WTC11 (cell line): ENCODE measurements at regions not wholly inside any gene's neighbourhood (a gene's known extent, or its start where the extent isn't known, plus 50 kb on each side); places are given as distances from the start of the nearest gene placed in this dataset.

Experiments used
- ATAC-seq: fragments of 200-7000 bp; cut with Tn5 transposase; 2 replicates; pipeline ENCODE4 v1.10.0; 2021; ENCODE audit warnings: mild to moderate bottlenecking, moderate library complexity
- CTCF ChIA-PET: fragments of 300-600 bp; sonication (Branson Sonifier 250); formaldehyde crosslinking; loops from one replicate; lab custom pipeline; 2021; ENCODE audit warnings: antibody characterized with exemption; lab: Charles Lee
- POLR2A ChIA-PET: fragments of 350-600 bp; sonication (Branson Sonifier 250); formaldehyde crosslinking; loops from one replicate; lab custom pipeline; 2021; ENCODE audit warnings: antibody characterized with exemption; lab: Charles Lee
- DNase-seq: peaks from one replicate; pipeline ENCODE4 v3.0.0; 2021; ENCODE audit warnings: low spot score
- H3K27ac Mint-ChIP-seq: 2 replicates; pipeline ENCODE4 v1.8.0; 2021; ENCODE audit warnings: mixed read lengths
- H3K27me3 Mint-ChIP-seq: 2 replicates; pipeline ENCODE4 v1.8.0; 2021; ENCODE audit warnings: low read depth, mild to moderate bottlenecking, moderate library complexity, mixed read lengths
- H3K36me3 Mint-ChIP-seq: 2 replicates; pipeline ENCODE4 v1.8.0; 2021; ENCODE audit warnings: mixed read lengths
- H3K4me1 Mint-ChIP-seq: 2 replicates; pipeline ENCODE4 v1.8.0; 2022; ENCODE audit warnings: mixed read lengths
- H3K4me3 Mint-ChIP-seq: 2 replicates; pipeline ENCODE4 v1.8.0; 2021; ENCODE audit warnings: mild to moderate bottlenecking, moderate library complexity, mixed read lengths
- H3K9me3 Mint-ChIP-seq: 2 replicates; pipeline ENCODE4 v1.8.0; 2021; ENCODE audit warnings: mixed read lengths
- ETV6 ChIP-seq: sonication (generic); formaldehyde crosslinking; IDR thresholded peaks from 2 replicates; pipeline ENCODE4 v1.8.1; 2022; ENCODE audit warnings: mild to moderate bottlenecking, missing genetic modification reagents
- GABPB1 ChIP-seq: sonication (generic); formaldehyde crosslinking; IDR thresholded peaks from 2 replicates; pipeline ENCODE4 v1.8.1; 2023; ENCODE audit warnings: mild to moderate bottlenecking, missing genetic modification reagents
- GTF2I ChIP-seq: fragments of 250-450 bp; sonication (Bioruptor Pico); conservative IDR thresholded peaks from 2 replicates; pipeline ENCODE4 v1.4.0; 2021; ENCODE audit warnings: mild to moderate bottlenecking
- IRF2 ChIP-seq: sonication (generic); formaldehyde crosslinking; IDR thresholded peaks from 2 replicates; pipeline ENCODE4 v1.8.0; 2022; ENCODE audit warnings: low read depth, missing genetic modification reagents, borderline replicate concordance
- JAZF1 ChIP-seq: fragments of 250-450 bp; sonication (Bioruptor Pico); IDR thresholded peaks from 2 replicates; pipeline ENCODE4 v1.9.0; 2021; ENCODE audit warnings: moderate library complexity, mild to moderate bottlenecking, inconsistent platforms
- NR1H2 ChIP-seq: sonication (generic); formaldehyde crosslinking; IDR thresholded peaks from 2 replicates; pipeline ENCODE4 v1.9.0; 2021; ENCODE audit warnings: mild to moderate bottlenecking, moderate library complexity, missing genetic modification reagents
- NR3C1 ChIP-seq: sonication (generic); formaldehyde crosslinking; conservative IDR thresholded peaks from 2 replicates; pipeline ENCODE4 v1.8.1; 2023; ENCODE audit warnings: low read depth, mild to moderate bottlenecking, missing genetic modification reagents
- RELA ChIP-seq: sonication (generic); formaldehyde crosslinking; IDR thresholded peaks from 2 replicates; pipeline ENCODE4 v1.8.1; 2022; ENCODE audit warnings: missing genetic modification reagents, mild to moderate bottlenecking, borderline replicate concordance
- RORB ChIP-seq: fragments of 250-450 bp; sonication (Bioruptor Pico); IDR thresholded peaks from 2 replicates; pipeline ENCODE4 v1.9.0; 2021; ENCODE audit warnings: mild to moderate bottlenecking
- ZNF121 ChIP-seq: sonication (generic); formaldehyde crosslinking; IDR thresholded peaks from 2 replicates; pipeline ENCODE4 v1.8.0; 2023; ENCODE audit warnings: missing genetic modification reagents
- ZNF423 ChIP-seq: fragments of 250-450 bp; sonication (Bioruptor Pico); IDR thresholded peaks from 2 replicates; pipeline ENCODE4 v2.1.2; 2022; ENCODE audit warnings: mild to moderate bottlenecking, moderate library complexity
- TF ChIP-seq, protein P1 (sequence below): fragments of 200-600 bp; IDR thresholded peaks from 2 replicates; pipeline ENCODE4 v1.8.0; 2022; ENCODE audit warnings: antibody characterized with exemption
- TF ChIP-seq, protein P2 (sequence below): fragments of 250-450 bp; sonication (Bioruptor Pico); IDR thresholded peaks from 2 replicates; pipeline ENCODE4 v1.9.0; 2021; ENCODE audit warnings: moderate library complexity, mild to moderate bottlenecking, inconsistent platforms, borderline replicate concordance
- TF ChIP-seq, protein P3 (sequence below): fragments of 250-450 bp; sonication (Bioruptor Pico); conservative IDR thresholded peaks from 2 replicates; pipeline ENCODE4 v1.9.0; 2021; ENCODE audit warnings: mild to moderate bottlenecking
- TF ChIP-seq, protein P4 (sequence below): fragments of 250-450 bp; sonication (Bioruptor Pico); IDR thresholded peaks from 2 replicates; pipeline ENCODE4 v1.9.0; 2021; ENCODE audit warnings: mild to moderate bottlenecking
- TF ChIP-seq, protein P5 (sequence below): sonication (generic); formaldehyde crosslinking; conservative IDR thresholded peaks from 2 replicates; pipeline ENCODE4 v1.8.1; 2023; ENCODE audit warnings: mild to moderate bottlenecking, low read depth, missing genetic modification reagents, moderate library complexity
- TF ChIP-seq, protein P6 (sequence below): sonication (generic); formaldehyde crosslinking; IDR thresholded peaks from 2 replicates; pipeline ENCODE4 v1.8.0; 2022; ENCODE audit warnings: missing genetic modification reagents
- TF ChIP-seq, protein P7 (sequence below): sonication (generic); formaldehyde crosslinking; IDR thresholded peaks from 2 replicates; pipeline ENCODE4 v1.8.0; 2022; ENCODE audit warnings: mild to moderate bottlenecking, missing genetic modification reagents
- TF ChIP-seq, protein P8 (sequence below): sonication (generic); formaldehyde crosslinking; IDR thresholded peaks from 2 replicates; pipeline ENCODE4 v1.8.1; 2023; ENCODE audit warnings: mild to moderate bottlenecking, missing genetic modification reagents, moderate library complexity
- TF ChIP-seq, protein P9 (sequence below): fragments of 250-450 bp; sonication (Bioruptor Pico); IDR thresholded peaks from 2 replicates; pipeline ENCODE4 v1.8.0; 2021; ENCODE audit warnings: mild to moderate bottlenecking

DNA sequence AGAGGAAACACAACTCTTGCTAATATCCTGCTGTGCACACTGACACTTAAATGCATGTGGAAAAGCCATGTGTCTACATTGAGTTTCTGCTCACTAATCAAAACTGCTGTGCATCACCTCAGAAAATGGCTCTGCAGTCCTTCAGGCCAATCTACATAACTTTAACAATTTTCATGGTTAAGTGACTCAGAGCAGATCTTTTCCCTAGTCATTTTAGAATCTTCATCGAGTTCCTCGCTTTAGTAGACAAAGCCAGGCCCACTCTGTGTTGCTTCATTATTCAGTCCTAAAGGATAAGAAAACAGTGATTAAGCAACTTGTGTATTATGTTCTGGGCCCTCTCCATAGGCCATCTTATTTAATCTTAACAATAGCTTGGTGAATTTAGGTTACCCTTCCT is 250.0 kb downstream of the KCNC2 start:
- TF ChIP-seq GTF2I (CRISPR knock-in tag) = no peak
- TF ChIP-seq ETV6 (CRISPR knock-in tag) = no peak
- no peak for TF ChIP-seq NR3C1 (CRISPR knock-in tag)
- no peak for TF ChIP-seq RELA (CRISPR knock-in tag)
- TF ChIP-seq, protein P1, sequence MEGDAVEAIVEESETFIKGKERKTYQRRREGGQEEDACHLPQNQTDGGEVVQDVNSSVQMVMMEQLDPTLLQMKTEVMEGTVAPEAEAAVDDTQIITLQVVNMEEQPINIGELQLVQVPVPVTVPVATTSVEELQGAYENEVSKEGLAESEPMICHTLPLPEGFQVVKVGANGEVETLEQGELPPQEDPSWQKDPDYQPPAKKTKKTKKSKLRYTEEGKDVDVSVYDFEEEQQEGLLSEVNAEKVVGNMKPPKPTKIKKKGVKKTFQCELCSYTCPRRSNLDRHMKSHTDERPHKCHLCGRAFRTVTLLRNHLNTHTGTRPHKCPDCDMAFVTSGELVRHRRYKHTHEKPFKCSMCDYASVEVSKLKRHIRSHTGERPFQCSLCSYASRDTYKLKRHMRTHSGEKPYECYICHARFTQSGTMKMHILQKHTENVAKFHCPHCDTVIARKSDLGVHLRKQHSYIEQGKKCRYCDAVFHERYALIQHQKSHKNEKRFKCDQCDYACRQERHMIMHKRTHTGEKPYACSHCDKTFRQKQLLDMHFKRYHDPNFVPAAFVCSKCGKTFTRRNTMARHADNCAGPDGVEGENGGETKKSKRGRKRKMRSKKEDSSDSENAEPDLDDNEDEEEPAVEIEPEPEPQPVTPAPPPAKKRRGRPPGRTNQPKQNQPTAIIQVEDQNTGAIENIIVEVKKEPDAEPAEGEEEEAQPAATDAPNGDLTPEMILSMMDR = no peak
- no peak for TF ChIP-seq ZNF121
- TF ChIP-seq, protein P2, sequence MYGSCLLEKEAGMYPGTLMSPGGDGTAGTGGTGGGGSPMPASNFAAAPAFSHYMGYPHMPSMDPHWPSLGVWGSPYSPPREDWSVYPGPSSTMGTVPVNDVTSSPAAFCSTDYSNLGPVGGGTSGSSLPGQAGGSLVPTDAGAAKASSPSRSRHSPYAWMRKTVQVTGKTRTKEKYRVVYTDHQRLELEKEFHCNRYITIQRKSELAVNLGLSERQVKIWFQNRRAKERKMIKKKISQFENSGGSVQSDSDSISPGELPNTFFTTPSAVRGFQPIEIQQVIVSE (CRISPR knock-in tag) = no peak
- no peak for TF ChIP-seq ZNF423 (CRISPR knock-in tag)
- no peak for TF ChIP-seq NR1H2 (CRISPR knock-in tag)
- Mint-ChIP-seq H3K27ac (no peak overlapping the region), H3K27me3 (no peaks in the 10 kb centered on the region), H3K4me3 (no peak overlapping the region), H3K36me3 (no peaks in the 10 kb centered on the region), H3K9me3 (peaks cover 19% of the 10 kb centered on the region), H3K4me1 (no peaks in the 10 kb centered on the region)
- ChIA-PET CTCF (no interaction called here), POLR2A (no interaction called here)
- DNase-seq = no peak
- ATAC-seq = no peak

DNA sequence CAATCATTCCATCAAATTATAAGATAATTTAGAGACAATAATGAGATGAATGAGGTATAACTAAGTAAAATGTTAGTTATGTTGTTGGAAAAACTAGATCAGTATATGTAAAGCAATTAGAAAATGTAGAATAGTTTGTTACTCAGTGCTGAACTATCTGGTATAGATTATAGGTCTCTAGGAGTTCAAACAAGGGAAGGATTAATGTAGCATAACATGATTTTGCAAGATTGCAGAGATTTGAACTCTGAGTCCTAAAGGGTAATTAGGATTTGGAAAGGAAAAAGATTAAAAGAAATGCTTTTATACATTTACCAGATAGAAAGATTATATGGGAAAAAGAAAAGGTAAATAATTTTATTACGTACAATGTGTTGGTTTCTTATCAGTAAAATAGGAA is 246.3 kb downstream of the KCNC2 start:
- no peak for ATAC-seq
- Mint-ChIP-seq H3K4me3 (no peak overlapping the region), H3K27ac (no peak overlapping the region), H3K4me1 (no peaks in the 10 kb centered on the region), H3K27me3 (no peaks in the 10 kb centered on the region), H3K9me3 (no peaks in the 10 kb centered on the region), H3K36me3 (no peaks in the 10 kb centered on the region)
- ChIA-PET CTCF (no interaction called here), POLR2A (no interaction called here)
- no peak for DNase-seq
- TF ChIP-seq, protein P3, sequence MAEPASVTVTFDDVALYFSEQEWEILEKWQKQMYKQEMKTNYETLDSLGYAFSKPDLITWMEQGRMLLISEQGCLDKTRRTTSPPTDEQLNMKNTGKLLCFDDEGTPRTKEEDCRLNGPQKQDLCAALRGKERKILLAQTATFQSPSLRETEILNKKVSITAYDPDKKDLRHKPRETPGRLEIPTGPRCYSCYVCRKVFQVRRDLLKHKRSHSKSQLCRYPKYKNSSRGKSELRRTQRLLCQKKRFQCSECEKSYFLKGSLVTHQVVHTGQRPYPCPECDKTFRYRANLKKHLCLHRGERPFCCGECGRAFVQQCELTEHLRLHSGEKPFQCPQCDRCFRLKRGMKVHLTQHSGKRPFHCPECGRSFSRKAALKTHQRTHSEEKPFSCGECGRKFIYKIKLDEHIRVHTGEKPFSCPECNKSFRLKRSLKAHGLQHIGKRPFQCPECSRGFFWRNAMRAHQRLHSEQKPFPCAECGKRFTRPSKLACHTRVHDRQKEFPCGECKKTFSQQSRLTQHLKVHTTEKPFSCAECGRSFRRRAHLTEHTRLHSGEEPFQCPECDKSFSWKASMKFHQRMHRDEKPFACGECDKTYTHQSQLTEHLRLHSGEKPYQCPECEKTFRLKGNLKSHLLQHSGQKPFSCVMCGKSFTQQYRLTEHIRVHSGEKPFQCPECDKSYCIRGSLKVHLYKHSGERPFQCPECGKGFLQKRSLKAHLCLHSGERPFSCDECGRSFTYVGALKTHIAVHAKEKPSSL = no peak
- TF ChIP-seq, protein P4, sequence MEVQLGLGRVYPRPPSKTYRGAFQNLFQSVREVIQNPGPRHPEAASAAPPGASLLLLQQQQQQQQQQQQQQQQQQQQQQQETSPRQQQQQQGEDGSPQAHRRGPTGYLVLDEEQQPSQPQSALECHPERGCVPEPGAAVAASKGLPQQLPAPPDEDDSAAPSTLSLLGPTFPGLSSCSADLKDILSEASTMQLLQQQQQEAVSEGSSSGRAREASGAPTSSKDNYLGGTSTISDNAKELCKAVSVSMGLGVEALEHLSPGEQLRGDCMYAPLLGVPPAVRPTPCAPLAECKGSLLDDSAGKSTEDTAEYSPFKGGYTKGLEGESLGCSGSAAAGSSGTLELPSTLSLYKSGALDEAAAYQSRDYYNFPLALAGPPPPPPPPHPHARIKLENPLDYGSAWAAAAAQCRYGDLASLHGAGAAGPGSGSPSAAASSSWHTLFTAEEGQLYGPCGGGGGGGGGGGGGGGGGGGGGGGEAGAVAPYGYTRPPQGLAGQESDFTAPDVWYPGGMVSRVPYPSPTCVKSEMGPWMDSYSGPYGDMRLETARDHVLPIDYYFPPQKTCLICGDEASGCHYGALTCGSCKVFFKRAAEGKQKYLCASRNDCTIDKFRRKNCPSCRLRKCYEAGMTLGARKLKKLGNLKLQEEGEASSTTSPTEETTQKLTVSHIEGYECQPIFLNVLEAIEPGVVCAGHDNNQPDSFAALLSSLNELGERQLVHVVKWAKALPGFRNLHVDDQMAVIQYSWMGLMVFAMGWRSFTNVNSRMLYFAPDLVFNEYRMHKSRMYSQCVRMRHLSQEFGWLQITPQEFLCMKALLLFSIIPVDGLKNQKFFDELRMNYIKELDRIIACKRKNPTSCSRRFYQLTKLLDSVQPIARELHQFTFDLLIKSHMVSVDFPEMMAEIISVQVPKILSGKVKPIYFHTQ = no peak
- TF ChIP-seq JAZF1 = no peak
- TF ChIP-seq, protein P5, sequence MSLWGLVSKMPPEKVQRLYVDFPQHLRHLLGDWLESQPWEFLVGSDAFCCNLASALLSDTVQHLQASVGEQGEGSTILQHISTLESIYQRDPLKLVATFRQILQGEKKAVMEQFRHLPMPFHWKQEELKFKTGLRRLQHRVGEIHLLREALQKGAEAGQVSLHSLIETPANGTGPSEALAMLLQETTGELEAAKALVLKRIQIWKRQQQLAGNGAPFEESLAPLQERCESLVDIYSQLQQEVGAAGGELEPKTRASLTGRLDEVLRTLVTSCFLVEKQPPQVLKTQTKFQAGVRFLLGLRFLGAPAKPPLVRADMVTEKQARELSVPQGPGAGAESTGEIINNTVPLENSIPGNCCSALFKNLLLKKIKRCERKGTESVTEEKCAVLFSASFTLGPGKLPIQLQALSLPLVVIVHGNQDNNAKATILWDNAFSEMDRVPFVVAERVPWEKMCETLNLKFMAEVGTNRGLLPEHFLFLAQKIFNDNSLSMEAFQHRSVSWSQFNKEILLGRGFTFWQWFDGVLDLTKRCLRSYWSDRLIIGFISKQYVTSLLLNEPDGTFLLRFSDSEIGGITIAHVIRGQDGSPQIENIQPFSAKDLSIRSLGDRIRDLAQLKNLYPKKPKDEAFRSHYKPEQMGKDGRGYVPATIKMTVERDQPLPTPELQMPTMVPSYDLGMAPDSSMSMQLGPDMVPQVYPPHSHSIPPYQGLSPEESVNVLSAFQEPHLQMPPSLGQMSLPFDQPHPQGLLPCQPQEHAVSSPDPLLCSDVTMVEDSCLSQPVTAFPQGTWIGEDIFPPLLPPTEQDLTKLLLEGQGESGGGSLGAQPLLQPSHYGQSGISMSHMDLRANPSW (CRISPR knock-in tag) = no peak
- TF ChIP-seq IRF2 = no peak
- TF ChIP-seq, protein P6, sequence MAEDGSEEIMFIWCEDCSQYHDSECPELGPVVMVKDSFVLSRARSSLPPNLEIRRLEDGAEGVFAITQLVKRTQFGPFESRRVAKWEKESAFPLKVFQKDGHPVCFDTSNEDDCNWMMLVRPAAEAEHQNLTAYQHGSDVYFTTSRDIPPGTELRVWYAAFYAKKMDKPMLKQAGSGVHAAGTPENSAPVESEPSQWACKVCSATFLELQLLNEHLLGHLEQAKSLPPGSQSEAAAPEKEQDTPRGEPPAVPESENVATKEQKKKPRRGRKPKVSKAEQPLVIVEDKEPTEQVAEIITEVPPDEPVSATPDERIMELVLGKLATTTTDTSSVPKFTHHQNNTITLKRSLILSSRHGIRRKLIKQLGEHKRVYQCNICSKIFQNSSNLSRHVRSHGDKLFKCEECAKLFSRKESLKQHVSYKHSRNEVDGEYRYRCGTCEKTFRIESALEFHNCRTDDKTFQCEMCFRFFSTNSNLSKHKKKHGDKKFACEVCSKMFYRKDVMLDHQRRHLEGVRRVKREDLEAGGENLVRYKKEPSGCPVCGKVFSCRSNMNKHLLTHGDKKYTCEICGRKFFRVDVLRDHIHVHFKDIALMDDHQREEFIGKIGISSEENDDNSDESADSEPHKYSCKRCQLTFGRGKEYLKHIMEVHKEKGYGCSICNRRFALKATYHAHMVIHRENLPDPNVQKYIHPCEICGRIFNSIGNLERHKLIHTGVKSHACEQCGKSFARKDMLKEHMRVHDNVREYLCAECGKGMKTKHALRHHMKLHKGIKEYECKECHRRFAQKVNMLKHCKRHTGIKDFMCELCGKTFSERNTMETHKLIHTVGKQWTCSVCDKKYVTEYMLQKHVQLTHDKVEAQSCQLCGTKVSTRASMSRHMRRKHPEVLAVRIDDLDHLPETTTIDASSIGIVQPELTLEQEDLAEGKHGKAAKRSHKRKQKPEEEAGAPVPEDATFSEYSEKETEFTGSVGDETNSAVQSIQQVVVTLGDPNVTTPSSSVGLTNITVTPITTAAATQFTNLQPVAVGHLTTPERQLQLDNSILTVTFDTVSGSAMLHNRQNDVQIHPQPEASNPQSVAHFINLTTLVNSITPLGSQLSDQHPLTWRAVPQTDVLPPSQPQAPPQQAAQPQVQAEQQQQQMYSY (CRISPR knock-in tag) = no peak
- TF ChIP-seq, protein P7, sequence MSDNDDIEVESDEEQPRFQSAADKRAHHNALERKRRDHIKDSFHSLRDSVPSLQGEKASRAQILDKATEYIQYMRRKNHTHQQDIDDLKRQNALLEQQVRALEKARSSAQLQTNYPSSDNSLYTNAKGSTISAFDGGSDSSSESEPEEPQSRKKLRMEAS (CRISPR knock-in tag) = no peak
- TF ChIP-seq, protein P8, sequence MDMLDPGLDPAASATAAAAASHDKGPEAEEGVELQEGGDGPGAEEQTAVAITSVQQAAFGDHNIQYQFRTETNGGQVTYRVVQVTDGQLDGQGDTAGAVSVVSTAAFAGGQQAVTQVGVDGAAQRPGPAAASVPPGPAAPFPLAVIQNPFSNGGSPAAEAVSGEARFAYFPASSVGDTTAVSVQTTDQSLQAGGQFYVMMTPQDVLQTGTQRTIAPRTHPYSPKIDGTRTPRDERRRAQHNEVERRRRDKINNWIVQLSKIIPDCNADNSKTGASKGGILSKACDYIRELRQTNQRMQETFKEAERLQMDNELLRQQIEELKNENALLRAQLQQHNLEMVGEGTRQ (CRISPR knock-in tag) = no peak
- TF ChIP-seq GABPB1 (CRISPR knock-in tag) = no peak
- TF ChIP-seq, protein P9, sequence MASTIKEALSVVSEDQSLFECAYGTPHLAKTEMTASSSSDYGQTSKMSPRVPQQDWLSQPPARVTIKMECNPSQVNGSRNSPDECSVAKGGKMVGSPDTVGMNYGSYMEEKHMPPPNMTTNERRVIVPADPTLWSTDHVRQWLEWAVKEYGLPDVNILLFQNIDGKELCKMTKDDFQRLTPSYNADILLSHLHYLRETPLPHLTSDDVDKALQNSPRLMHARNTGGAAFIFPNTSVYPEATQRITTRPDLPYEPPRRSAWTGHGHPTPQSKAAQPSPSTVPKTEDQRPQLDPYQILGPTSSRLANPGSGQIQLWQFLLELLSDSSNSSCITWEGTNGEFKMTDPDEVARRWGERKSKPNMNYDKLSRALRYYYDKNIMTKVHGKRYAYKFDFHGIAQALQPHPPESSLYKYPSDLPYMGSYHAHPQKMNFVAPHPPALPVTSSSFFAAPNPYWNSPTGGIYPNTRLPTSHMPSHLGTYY (CRISPR knock-in tag) = no peak
- no peak for TF ChIP-seq RORB (CRISPR knock-in tag)
